SK-N-MC (cell line): ENCODE measurements at regions not wholly inside any gene's neighbourhood (a gene's known extent, or its start where the extent isn't known, plus 50 kb on each side); places are given as distances from the start of the nearest gene placed in this dataset.
"Not testable (repeated sequence)": the region's sequence is repeated elsewhere in the genome, so short reads cannot be mapped to it uniquely, and the experiment has no call there.

ENCODE experiments used
- EZH2 ChIP-seq: fragments of 200-600 bp; sonication (generic); IDR thresholded peaks from one replicate; pipeline ENCODE4 v1.6.1; 2017; ENCODE audit warnings: antibody characterized with exemption
- POLR2AphosphoS5 ChIP-seq: IDR thresholded peaks from 2 replicates; pipeline ENCODE4 v1.6.1; 2012; ENCODE audit warnings: mild to moderate bottlenecking, low read depth, low read length, borderline replicate concordance

DNA sequence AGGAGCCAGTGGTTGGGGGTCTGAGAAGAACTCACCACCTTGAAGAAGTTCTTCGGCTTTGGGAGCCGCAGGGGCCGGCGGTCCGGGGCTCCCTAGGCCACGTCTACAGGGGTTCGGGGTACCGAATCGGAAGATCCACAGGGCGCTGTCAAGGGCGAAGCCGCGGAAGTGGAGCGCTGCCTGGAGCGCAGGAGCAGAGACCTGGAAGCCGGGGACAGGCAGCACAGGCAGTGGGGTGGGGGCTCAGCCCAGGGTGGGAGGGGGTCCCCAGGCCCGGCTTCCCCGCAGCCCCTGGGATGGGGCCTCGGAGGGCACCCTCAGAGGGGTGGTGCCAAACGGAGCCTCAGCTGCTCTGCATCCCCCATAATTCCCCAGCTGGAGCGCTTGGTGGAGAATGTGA, 93.5 kb upstream of the THOC3 start:
- not testable (repeated sequence) for TF ChIP-seq EZH2, POLR2AphosphoS5
